ENCODE measurements at regions not wholly inside any gene's neighbourhood (a gene's known extent, or its start where the extent isn't known, plus 50 kb on each side); places are given as distances from the start of the nearest gene placed in this dataset.

- no peaks in the 10 kb centered on the region for H3K27me3 ChIP-seq
- ATAC-seq (no peak), DNase-seq (no peak)
- H3K27ac ChIP-seq, result no peak overlapping the region
- TF ChIP-seq, protein P1, sequence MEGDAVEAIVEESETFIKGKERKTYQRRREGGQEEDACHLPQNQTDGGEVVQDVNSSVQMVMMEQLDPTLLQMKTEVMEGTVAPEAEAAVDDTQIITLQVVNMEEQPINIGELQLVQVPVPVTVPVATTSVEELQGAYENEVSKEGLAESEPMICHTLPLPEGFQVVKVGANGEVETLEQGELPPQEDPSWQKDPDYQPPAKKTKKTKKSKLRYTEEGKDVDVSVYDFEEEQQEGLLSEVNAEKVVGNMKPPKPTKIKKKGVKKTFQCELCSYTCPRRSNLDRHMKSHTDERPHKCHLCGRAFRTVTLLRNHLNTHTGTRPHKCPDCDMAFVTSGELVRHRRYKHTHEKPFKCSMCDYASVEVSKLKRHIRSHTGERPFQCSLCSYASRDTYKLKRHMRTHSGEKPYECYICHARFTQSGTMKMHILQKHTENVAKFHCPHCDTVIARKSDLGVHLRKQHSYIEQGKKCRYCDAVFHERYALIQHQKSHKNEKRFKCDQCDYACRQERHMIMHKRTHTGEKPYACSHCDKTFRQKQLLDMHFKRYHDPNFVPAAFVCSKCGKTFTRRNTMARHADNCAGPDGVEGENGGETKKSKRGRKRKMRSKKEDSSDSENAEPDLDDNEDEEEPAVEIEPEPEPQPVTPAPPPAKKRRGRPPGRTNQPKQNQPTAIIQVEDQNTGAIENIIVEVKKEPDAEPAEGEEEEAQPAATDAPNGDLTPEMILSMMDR (IDR thresholded peaks at IDR 0.05), result no peak
- intact Hi-C loops (cut with DNase I), result no loop called here
- H3K4me3 ChIP-seq, result no peak overlapping the region
- no peaks in the 10 kb centered on the region for H3K36me3 ChIP-seq
- H3K9me3 ChIP-seq, result peaks cover 0 to 22% of the 10 kb centered on the region in 2 donors
- H3K4me1 ChIP-seq, result no peaks in the 10 kb centered on the region
Observed at GRCh38 chr1:238060061-238060460, 169.3 kb upstream of the ZP4 start.

DNA sequence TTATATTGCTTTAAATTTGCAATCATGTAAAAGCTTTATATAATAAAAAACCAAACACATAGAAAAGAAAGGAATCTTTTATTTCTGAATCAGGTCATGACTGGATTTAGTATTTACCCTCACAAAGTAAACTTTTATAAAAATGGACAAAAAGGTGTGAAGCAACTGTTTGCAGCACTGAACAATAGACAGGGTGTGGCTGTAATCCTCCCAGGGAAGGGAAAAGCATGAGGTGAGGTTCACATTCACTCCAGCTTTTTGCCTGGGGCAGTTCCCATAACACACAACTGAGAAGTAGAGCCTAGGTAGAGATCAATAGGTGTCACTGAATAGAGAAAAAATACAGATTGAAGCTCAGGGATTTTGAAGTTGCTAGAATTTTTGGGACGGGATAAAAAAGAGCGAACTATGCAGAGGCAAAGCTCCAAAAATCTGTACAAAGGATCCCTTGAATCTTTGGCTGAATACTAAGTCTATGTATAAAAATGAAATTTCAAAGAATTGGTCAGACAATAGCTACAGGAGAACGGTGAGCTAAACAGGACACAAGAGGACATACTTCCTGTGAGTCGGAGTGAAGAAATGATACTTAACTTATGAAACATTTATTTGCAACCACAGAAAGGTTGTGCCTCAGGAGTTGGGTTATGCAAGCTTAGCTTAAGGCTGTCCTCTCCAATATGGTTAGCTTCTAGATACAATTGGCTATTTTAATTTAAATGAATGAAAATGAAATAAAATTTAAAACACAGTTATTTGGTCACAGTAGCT is 162.0 kb upstream of the ZP4 start:
- H3K27me3 ChIP-seq, result no peaks in the 10 kb centered on the region
- ATAC-seq (no peak), DNase-seq (no peak)
- H3K9me3 ChIP-seq, result peaks cover 0 to 12% of the 10 kb centered on the region in 2 donors
- H3K4me1 ChIP-seq, result no peaks in the 10 kb centered on the region
- intact Hi-C loops (cut with DNase I), result no loop called here
- H3K27ac ChIP-seq, result no peak overlapping the region
- TF ChIP-seq, protein P1 (IDR thresholded peaks at IDR 0.05), result no peak
- no peaks in the 10 kb centered on the region for H3K36me3 ChIP-seq
- H3K4me3 ChIP-seq, result no peak overlapping the region

GRCh38 chr1:238029126-238029525 is 138.4 kb upstream of the ZP4 start:
- H3K36me3 ChIP-seq, result no peaks in the 10 kb centered on the region
- no peak overlapping the region for H3K4me3 ChIP-seq
- ATAC-seq, result no peak
- H3K9me3 ChIP-seq, result peaks cover 0 to 14% of the 10 kb centered on the region in 2 donors
- intact Hi-C loops (cut with DNase I), result no loop called here
- no peaks in the 10 kb centered on the region for H3K4me1 ChIP-seq
- TF ChIP-seq, protein P1 (IDR thresholded peaks at IDR 0.05), result no peak
- no peak for DNase-seq
- no peak overlapping the region for H3K27ac ChIP-seq
- H3K27me3 ChIP-seq, result no peaks in the 10 kb centered on the region

- Histone ChIP-seq H3K4me3 (no peak overlapping the region), H3K4me1 (no peaks in the 10 kb centered on the region), H3K27ac (no peak overlapping the region), H3K9me3 (peaks cover 0 to 16% of the 10 kb centered on the region in 2 donors), H3K36me3 (no peaks in the 10 kb centered on the region), H3K27me3 (no peaks in the 10 kb centered on the region)
- TF ChIP-seq, protein P1 (IDR thresholded peaks at IDR 0.05), result no peak
- DNase-seq (no peak), ATAC-seq (no peak)
- intact Hi-C loops (cut with DNase I), result no loop called here
Observed at GRCh38 chr1:238027366-238027765, 136.6 kb upstream of the ZP4 start.

- Histone ChIP-seq H3K9me3 (peaks cover 0 to 4% of the 10 kb centered on the region in 2 donors), H3K27ac (no peak overlapping the region), H3K36me3 (no peaks in the 10 kb centered on the region), H3K27me3 (no peaks in the 10 kb centered on the region), H3K4me3 (no peak overlapping the region), H3K4me1 (no peaks in the 10 kb centered on the region)
- TF ChIP-seq, protein P1 (IDR thresholded peaks at IDR 0.05), result no peak
- ATAC-seq (no peak), DNase-seq (no peak)
- intact Hi-C loops (cut with DNase I), result no loop called here
Observed at GRCh38 chr1:238023137-238023536, 132.4 kb upstream of the ZP4 start.
